HPDE6-E6E7 (cell line): ENCODE measurements at regions not wholly inside any gene's neighbourhood (a gene's known extent, or its start where the extent isn't known, plus 50 kb on each side); places are given as distances from the start of the nearest gene placed in this dataset.

ENCODE experiments used
- DNase-seq: peaks from one replicate; pipeline ENCODE4 v3.0.0; 2011; ENCODE audit warnings: missing footprints; ENCODE audit errors: extremely low spot score

DNA sequence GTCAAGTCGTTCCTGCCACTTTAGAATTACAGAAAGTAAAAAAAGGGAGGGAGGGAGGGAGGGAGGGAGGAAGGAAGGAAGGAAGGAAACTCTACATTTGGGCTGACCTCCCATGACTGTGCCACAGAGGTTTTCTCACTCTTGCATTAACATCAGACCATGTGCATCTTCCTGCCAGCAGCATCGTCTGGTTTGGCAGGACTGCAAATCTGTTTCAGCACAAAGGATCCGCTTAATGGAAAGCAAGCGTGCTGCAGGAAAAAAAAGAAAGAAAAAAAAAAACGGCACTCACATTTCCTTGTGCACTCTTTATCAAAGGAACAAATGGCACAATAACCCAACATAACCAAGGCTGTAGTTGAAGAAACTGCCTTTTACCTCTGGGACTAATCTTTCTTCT lies 148.8 kb upstream of the HES1 start:
- DNase-seq: no peak

DNA sequence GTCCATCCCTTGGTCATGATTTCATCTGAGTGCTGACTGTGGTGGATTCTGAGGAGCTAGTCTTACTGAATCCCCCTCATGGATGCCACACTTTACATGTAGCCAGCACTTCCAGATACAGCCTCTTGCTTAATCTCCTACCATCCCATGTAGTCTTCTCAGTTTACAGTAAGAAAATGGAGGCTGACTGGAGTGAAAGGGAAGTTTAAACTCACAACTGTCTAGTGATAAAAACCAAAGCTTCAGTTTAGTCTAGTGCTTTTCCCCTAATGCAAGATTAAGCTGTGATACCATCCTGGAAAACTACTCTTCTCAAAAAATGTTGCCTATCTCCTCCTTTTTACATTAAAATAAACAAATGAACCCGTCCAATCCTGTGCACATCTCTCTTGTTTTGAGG lies 146.8 kb upstream of the HES1 start:
- no peak for DNase-seq

GRCh38 chr3:193991666-193992424 lies 144.1 kb upstream of the HES1 start:
- no peak for DNase-seq

DNA sequence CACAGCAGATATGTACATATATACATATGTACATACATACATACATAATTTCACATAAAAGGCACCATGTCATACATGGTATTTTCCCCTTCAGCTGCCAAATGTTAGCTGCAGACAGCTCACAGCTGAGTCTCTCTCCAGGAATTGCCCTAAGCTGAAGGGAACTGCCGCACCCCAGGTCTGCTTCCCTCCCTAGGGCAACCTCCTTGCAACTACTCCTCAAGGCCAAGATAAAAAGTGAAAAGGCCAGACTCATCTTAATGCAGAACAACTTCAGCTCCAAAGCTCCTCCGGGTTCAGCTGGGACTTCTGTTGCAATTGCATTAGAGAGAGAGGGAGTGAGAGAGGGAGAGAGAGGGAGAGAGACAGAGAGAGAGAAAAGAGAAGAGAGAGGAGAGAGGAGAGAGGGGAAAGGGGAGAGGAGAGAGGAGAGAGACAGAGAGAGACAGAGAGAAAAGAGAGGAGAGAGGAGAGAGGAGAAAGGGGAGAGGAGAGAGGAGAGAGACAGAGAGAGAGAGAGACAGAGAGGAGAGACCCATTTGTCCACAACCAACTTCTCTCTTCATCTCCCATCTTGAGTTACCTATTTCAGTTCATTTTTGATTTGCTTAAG lies 143.4 kb upstream of the HES1 start:
- DNase-seq: no peak

DNA sequence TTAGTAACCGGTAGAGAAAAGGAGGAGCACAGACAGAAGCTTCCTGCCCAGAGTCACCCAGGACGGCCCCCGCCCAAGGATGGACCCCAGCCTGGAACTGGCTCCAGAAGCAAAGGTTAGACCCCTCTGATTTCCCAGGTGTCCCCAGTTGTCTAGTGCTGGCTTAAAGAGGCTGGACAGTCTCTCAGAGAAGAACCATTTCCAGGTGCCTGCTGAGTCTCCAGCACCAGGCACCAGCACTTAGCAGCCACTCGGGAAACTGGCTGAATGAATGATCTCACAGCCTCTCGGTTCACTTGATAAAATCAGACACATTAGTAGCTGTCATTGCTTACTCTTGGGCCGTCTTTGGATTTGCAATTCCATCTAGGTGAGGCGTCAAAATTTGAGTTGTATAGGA lies 139.7 kb upstream of the HES1 start:
- DNase-seq: no peak

DNA sequence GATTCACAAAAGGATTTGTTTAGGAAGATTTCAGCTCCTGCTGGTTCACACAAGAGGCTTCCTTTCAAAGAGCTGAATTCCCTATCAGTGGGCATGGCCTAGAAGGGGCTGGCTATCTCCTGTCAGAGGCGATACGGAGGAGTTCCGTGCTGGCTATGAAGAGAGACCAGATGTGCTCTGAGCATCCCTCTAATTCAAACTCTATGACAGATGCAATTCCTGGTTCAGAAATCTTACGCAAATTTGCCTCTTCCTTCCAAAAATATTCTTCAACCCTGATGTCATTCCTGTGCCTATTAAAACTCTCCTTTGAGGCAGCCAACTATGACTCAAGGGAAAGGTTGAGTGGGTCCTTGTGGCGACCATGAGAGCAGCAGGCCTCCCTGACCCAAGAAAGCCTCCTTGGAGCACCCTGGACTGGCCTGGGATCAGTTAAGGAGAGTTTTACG lies 139.3 kb upstream of the HES1 start:
- DNase-seq: no peak

- no peak for DNase-seq
Measured at GRCh38 chr3:193997228-193998122, 138.5 kb upstream of the HES1 start.

DNA sequence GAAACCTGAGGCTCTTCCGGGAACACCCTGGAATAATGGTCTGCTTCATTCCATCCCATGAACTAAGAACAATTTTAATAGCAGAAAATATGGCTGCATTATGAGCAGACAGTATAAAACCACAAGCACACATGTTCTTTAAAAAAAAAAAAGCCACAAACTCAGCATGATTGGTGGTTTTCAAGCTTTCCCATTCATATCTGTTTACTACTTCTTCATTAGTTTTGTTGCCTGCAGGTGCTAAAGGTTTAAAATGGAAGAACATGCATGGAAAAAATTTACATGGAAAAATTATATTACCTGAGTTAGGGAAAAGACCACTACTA lies 137.9 kb upstream of the HES1 start:
- DNase-seq: no peak

DNA sequence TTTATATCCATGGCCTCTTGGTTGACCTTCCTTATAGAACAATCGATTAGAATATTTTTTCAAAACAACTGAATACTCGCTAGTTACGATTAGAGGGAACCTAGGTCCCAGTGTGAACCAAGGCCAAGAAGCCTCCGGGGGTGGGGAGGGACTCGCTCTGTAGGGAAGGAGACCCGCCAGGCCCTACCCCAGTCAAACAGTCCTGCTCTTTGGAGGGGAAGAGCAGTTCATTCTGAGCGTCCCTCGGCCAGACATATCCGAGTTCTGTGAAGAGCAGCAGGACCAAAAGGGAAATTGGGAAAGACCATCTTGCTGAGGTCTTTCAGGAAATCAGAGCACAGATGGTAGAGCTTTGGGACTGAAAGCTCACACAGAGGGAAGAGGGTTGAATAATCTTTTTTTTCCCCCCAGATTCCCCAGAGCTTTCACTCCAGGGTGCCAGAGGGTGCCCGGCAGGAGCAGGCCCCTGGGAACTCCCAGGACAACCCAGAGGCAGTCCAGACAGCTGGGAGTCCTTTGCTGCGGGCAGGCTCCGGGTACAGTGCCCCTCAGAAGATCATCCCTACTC lies 137.2 kb upstream of the HES1 start:
- no peak for DNase-seq

DNA sequence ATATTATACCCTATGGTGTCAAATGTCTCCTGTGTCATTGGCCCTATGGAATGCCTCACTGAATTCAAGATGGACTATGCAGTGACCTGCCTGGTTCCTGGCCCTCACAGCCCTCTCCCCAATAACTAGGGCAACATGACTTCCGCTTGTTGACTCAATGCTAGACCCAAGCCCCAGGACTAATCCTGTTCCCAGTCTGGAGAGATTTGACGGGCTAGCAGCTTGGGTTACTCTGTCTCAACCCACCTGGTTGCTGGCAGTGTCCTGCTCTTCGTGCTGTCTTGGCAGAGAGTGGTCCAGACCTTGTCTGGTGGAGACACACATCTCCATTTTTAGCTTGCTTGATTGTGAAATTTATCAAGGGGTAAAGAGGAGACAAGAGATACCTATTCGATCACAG lies 135.8 kb upstream of the HES1 start:
- no peak for DNase-seq

- no peak for DNase-seq
Measured at GRCh38 chr3:194000712-194001111, 135.2 kb upstream of the HES1 start.

GRCh38 chr3:194001728-194002459 lies 134.1 kb upstream of the HES1 start:
- no peak for DNase-seq

DNA sequence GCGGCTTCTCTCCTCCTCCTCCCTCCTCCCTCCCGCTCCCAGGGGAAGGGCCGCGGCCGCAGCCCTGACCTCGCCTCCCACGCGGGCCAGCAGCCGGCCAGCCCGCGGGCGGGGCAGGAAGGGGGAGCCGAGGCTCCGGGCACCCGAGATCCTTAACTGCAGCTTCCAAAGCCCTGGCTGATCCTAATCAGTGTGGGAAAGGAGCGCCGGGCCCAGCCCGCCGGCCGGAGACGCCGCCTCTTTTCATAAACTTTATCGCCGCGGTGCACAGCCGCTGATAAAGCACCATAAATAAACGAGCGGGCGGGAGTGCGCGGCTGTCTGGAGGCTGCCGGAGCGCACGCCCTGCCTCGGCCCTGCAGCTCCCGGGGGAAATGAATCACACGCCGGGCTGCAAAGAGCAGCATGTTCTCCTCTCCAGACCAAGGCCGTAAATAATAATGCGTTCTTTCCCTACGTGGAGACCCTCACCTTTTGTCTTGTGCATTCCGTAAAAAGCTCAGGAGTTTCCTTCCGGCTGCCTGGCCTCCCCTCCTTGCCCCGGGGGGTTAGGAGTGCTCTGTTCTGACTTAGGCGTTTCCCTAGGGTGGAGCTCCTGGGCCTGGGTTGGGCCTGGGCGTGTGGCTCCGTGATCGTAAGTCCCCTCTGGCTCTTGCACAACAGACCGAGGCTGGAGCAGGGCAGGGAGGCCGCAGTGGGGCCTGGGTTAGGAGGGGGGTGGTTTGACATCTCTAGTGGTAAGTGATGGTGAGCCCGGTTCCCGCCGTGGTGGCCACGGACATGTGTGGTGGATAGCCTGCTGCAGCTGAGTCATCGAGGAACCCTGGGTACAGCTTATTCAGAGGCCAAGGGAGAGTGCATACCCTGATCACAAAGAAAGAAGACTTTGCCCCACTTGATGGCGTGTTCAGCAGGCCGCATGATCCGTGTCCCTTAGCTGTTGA lies 132.6 kb upstream of the HES1 start:
- peak; percentile 89 for DNase-seq

DNA sequence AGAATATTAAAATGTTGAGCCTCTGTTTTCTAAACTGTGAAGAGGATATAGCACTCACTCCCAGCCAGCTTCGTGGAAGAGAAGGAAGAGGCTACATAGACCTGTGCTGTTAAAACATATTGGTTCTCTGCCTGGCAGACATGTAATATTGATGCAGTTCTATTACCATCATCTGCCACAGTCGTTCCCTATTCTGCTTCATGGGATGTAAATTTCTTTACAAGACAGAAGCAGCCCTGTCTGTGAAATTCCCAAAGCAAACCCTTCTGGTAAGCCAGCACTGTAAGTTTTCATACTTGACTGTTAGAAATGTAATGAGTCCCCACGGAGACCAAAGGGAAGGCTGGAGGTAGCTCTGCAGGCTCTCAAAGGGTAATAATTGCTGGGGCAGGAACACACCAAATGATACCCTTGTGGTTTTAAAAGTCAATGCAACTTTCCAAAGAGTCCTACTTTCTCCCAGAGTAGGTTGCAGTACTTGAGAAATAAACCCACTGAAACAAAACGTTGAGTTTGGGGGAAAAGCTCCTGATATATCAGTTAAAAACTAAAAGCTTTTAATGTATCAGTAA lies 129.9 kb upstream of the HES1 start:
- no peak for DNase-seq

- no peak for DNase-seq
Measured at GRCh38 chr3:194007592-194008337, 128.2 kb upstream of the HES1 start.

DNA sequence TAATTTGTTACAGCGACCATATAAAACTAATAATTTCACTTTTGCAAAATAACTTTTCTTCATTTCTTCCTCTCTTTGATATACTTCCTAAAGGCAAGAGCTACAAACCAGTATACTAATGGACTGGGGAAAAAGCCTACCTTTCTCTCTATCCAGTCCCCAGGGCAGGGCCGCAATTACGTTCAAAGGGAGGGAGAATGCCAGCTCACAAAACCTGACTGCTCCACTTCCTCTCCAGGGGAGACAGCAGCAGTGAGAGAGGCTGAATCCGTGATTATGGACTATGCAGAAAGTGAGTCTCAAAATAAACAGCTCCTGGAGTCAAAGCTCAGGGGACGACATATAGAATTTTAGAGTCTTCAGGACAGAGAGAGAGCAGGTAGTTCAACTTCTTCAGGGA lies 126.9 kb upstream of the HES1 start:
- no peak for DNase-seq

- no peak for DNase-seq
Measured at GRCh38 chr3:194009892-194010533, 125.9 kb upstream of the HES1 start.

- DNase-seq: no peak
Measured at GRCh38 chr3:194011807-194012206, 124.1 kb upstream of the HES1 start.

- no peak for DNase-seq
Measured at GRCh38 chr3:194013928-194014327, 122.0 kb upstream of the HES1 start.
